CD14-positive monocyte (primary cell): ENCODE measurements at regions not wholly inside any gene's neighbourhood (a gene's known extent, or its start where the extent isn't known, plus 50 kb on each side); places are given as distances from the start of the nearest gene placed in this dataset.
"Not testable (repeated sequence)": the region's sequence is repeated elsewhere in the genome, so short reads cannot be mapped to it uniquely, and the experiment has no call there.

ENCODE experiments used
- DNase-seq, 3 donors: peaks; one replicate each; pipeline ENCODE4 v3.0.0-alpha.2; 2011 to 2022
- H2AFZ ChIP-seq: 2 replicates; pipeline ENCODE4 v1.6.0; 2012; ENCODE audit warnings: mild to moderate bottlenecking, low read depth, low read length, inconsistent platforms; ENCODE audit not compliant: insufficient read depth, poor library complexity, severe bottlenecking
- H3K27ac ChIP-seq, 2 donors: 1 replicate in 1 of 2; 2 replicates in 1 of 2; pipeline ENCODE4 v1.5.1; 2012 to 2013; ENCODE audit warnings: low read length in 2 of 2, control low read depth in 1 of 2, inconsistent platforms in 1 of 2, low read depth in 1 of 2, mild to moderate bottlenecking in 1 of 2
- H3K27me3 ChIP-seq, 2 donors: one replicate each; pipeline versions ENCODE4 v1.6.0 to v1.6.1; 2011 to 2013; ENCODE audit warnings: low read length in 2 of 2; ENCODE audit not compliant: control insufficient read depth in 2 of 2, insufficient read depth in 2 of 2
- H3K36me3 ChIP-seq, 2 donors: replicated peaks in 1 of 2; 1 replicate in 1 of 2; 2 replicates in 1 of 2; pipeline versions ENCODE4 v1.5.1 to v1.6.1; 2012 to 2013; ENCODE audit warnings: low read length in 2 of 2, control low read depth in 1 of 2, inconsistent platforms in 1 of 2, mild to moderate bottlenecking in 1 of 2; ENCODE audit not compliant: insufficient read depth in 2 of 2, control insufficient read depth in 1 of 2
- H3K4me1 ChIP-seq, 2 donors: 1 replicate in 1 of 2; 2 replicates in 1 of 2; pipeline versions ENCODE4 v1.5.1 to v1.6.1; 2012 to 2013; ENCODE audit warnings: low read length in 2 of 2, control low read depth in 1 of 2, inconsistent platforms in 1 of 2, mild to moderate bottlenecking in 1 of 2, moderate library complexity in 1 of 2; ENCODE audit not compliant: insufficient read depth in 2 of 2, control insufficient read depth in 1 of 2
- H3K4me2 ChIP-seq: replicated peaks from 2 replicates; pipeline ENCODE3; 2012; ENCODE audit warnings: low read length, moderate library complexity, mild to moderate bottlenecking; ENCODE audit not compliant: poor library complexity, severe bottlenecking; ENCODE audit errors: extremely low read depth
- H3K4me3 ChIP-seq, 3 experiments: fragments of 200-600 bp in 1 of 3; sonication (generic) in 1 of 3; replicated peaks in 1 of 3; 1 replicate in 2 of 3; 2 replicates in 1 of 3; pipeline ENCODE4 v1.5.1; 2011 to 2013; ENCODE audit warnings: low read length in 3 of 3, mild to moderate bottlenecking in 3 of 3, control low read depth in 2 of 3, low read depth in 2 of 3, inconsistent platforms in 1 of 3, moderate library complexity in 1 of 3
- H3K79me2 ChIP-seq: 2 replicates; pipeline ENCODE4 v1.6.0; 2012; ENCODE audit warnings: mild to moderate bottlenecking, control low read depth, inconsistent platforms, low read length, moderate library complexity; ENCODE audit not compliant: insufficient read depth
- H3K9ac ChIP-seq: 2 replicates; pipeline ENCODE4 v1.6.0; 2017; ENCODE audit warnings: low read length, mild to moderate bottlenecking; ENCODE audit not compliant: insufficient read depth, poor library complexity, severe bottlenecking
- H3K9me3 ChIP-seq, 2 donors: replicated peaks in 1 of 2; 1 replicate in 1 of 2; 2 replicates in 1 of 2; pipeline versions ENCODE4 v1.5.1 to v1.6.1; 2012 to 2013; ENCODE audit warnings: low read length in 2 of 2, control low read depth in 1 of 2; ENCODE audit not compliant: control insufficient read depth in 1 of 2, insufficient read depth in 1 of 2
- H4K20me1 ChIP-seq: 2 replicates; pipeline ENCODE4 v1.6.0; 2012; ENCODE audit warnings: mild to moderate bottlenecking, low read length, control low read depth, moderate library complexity; ENCODE audit not compliant: insufficient read depth
- H3K27ac Mint-ChIP-seq, 7 donors: one replicate each; pipeline ENCODE4 v1.8.0; 2020; ENCODE audit warnings: mild to moderate bottlenecking in 7 of 7, mixed read lengths in 7 of 7, moderate library complexity in 6 of 7, inconsistent platforms in 2 of 7
- H3K27me3 Mint-ChIP-seq, 3 donors: one replicate each; pipeline ENCODE4 v1.8.0; 2021 to 2022; ENCODE audit warnings: low read depth in 3 of 3, mild to moderate bottlenecking in 3 of 3, mixed read lengths in 3 of 3, moderate library complexity in 3 of 3, inconsistent platforms in 1 of 3
- H3K36me3 Mint-ChIP-seq, 2 donors: one replicate each; pipeline ENCODE4 v1.8.0; 2020; ENCODE audit warnings: mixed read lengths in 2 of 2, inconsistent platforms in 1 of 2, mild to moderate bottlenecking in 1 of 2
- H3K4me1 Mint-ChIP-seq: one replicate; pipeline ENCODE4 v1.8.0; 2020; ENCODE audit warnings: mild to moderate bottlenecking, mixed read lengths
- H3K4me3 Mint-ChIP-seq, 2 donors: one replicate each; pipeline ENCODE4 v1.8.0; 2020; ENCODE audit warnings: mild to moderate bottlenecking in 2 of 2, mixed read lengths in 2 of 2, moderate library complexity in 1 of 2
- H3K9me3 Mint-ChIP-seq, 7 donors: one replicate each; pipeline ENCODE4 v1.8.0; 2020 to 2022; ENCODE audit warnings: mixed read lengths in 7 of 7, mild to moderate bottlenecking in 6 of 7, moderate library complexity in 6 of 7, inconsistent platforms in 2 of 7
- WGBS: methylation state at CpG from one replicate; pipeline ENCODE4 v1.1.5; 2013; ENCODE audit warnings: missing lambda C conversion rate; ENCODE audit not compliant: insufficient coverage; 5-methylcytosine and 5-hydroxymethylcytosine counted together
- intact Hi-C, 2 donors: fragments of 100-400 bp; cut with micrococcal nuclease; formaldehyde crosslinking; loops; one replicate each; pipeline versions ENCODE4 v1.15.0 to v1.15.1; 2023
- TF ChIP-seq, protein P1 (sequence below): fragments of 200-600 bp; IDR thresholded peaks from one replicate; pipeline ENCODE4 v1.8.0; 2022; ENCODE audit warnings: antibody characterized with exemption, mild to moderate bottlenecking

DNA sequence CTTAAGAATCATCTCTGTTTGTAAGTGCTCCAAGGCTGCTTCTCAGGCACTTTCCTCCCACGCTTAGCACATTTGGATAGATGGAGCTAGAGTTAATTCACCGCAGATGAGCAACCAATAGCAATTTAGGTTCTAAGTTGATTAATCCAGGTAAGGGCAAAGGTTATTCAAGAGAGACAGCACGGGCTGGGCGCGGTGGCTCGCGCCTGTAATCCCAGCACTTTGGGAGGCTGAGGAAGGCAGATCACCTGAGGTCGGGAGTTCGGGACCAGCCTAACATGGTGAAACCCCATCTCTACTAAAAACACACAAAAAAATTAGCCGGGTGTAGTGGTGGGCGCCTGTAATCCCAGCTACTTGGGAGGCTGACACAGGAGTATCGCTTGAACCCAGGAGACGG lies 54.5 kb upstream of the UNC13C start:
- H3K9ac ChIP-seq, H3K36me3 ChIP-seq, H3K27ac ChIP-seq, H3K4me3 Mint-ChIP-seq, H3K4me1 ChIP-seq, H3K36me3 Mint-ChIP-seq, H3K4me1 Mint-ChIP-seq, H3K79me2 ChIP-seq, H3K27me3 Mint-ChIP-seq, H4K20me1 ChIP-seq, H3K4me2 ChIP-seq, H2AFZ ChIP-seq, H3K4me3 ChIP-seq, intact Hi-C loops, H3K9me3 ChIP-seq, DNase-seq, H3K27me3 ChIP-seq: not testable (repeated sequence)
- WGBS, result 93% methylated on average over 9 of the region's 13 CpGs
- Mint-ChIP-seq H3K9me3 (peaks cover 0 to 12% (median 1%) of the 10 kb centered on the region in 7 donors), H3K27ac (peak overlapping the region in 1 of 7 donors; percentile 82)

DNA sequence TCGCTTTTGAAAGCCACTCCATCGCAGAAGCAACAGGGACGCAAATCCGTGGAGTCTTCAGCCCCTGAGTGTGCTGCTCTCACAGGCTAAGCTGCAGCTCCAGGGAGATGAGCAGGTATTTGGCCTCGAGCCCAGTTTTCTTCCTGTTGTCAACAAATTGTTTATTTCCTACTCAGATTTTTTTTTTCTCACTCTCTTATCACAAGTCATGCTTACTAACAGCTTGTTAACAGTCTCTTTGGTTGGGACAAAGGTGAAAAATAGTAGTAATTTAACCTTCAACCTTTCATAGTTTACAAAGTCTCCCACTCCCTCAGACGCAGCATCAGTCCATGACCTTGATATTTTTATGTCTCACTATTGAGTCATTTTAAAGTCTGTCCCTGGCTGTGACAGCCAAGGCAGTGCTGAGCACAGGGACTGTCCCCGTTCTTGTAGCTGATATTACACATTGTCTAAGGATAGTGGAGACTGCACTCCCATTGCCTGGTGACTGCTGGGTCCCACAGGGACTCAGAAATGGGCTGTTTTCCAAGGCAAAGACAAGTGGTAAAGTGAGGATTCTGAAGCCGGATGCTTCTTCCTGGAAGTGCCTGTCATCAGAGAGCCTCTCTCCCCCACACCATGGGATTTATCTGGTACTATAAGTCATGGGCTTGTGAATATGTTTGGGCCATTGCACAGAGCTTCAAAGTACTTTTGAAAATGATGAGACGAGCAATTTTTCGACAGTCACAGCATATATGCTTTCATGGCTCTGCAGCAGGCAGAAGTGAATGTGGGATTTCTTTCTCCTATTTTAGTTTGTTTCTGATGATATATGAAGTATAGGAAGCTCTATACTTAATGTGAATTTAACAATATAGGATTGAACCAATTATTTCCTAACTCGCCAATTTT lies 59.8 kb upstream of the UNC13C start:
- Histone ChIP-seq H3K9me3 (no peaks in the 10 kb centered on the region), H3K27ac (no peak overlapping the region), H3K36me3 (no peaks in the 10 kb centered on the region), H2AFZ (no peak overlapping the region), H3K79me2 (no peaks in the 10 kb centered on the region), H4K20me1 (no peaks in the 10 kb centered on the region), H3K4me1 (no peaks in the 10 kb centered on the region), H3K27me3 (no peaks in the 10 kb centered on the region), H3K4me3 (no peak overlapping the region), H3K4me2 (no peak overlapping the region), H3K9ac (no peak overlapping the region)
- intact Hi-C loops, result no loop called here
- no peaks in the 10 kb centered on the region for H3K36me3 Mint-ChIP-seq
- H3K4me3 Mint-ChIP-seq, result no peak overlapping the region
- H3K27ac Mint-ChIP-seq, result no peak overlapping the region
- H3K27me3 Mint-ChIP-seq, result peaks cover 0 to 1% (median 1%) of the 10 kb centered on the region in 3 donors
- TF ChIP-seq, protein P1, sequence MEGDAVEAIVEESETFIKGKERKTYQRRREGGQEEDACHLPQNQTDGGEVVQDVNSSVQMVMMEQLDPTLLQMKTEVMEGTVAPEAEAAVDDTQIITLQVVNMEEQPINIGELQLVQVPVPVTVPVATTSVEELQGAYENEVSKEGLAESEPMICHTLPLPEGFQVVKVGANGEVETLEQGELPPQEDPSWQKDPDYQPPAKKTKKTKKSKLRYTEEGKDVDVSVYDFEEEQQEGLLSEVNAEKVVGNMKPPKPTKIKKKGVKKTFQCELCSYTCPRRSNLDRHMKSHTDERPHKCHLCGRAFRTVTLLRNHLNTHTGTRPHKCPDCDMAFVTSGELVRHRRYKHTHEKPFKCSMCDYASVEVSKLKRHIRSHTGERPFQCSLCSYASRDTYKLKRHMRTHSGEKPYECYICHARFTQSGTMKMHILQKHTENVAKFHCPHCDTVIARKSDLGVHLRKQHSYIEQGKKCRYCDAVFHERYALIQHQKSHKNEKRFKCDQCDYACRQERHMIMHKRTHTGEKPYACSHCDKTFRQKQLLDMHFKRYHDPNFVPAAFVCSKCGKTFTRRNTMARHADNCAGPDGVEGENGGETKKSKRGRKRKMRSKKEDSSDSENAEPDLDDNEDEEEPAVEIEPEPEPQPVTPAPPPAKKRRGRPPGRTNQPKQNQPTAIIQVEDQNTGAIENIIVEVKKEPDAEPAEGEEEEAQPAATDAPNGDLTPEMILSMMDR, result no peak
- peaks cover 0 to 9% (median 0%) of the 10 kb centered on the region in 7 donors for H3K9me3 Mint-ChIP-seq
- no peak for DNase-seq
- WGBS, result 79% methylated on average over 5 of the region's 11 CpGs
- H3K4me1 Mint-ChIP-seq, result no peaks in the 10 kb centered on the region
